Peyer's patch (tissue), 4 donors: ENCODE measurements at regions not wholly inside any gene's neighbourhood (a gene's known extent, or its start where the extent isn't known, plus 50 kb on each side); places are given as distances from the start of the nearest gene placed in this dataset.

Experiments used
- DNase-seq, 3 donors: peaks; one replicate each; pipeline ENCODE4 v3.0.0-alpha.2; 2017 to 2019
- H3K27ac ChIP-seq, 4 donors: fragments of 200-600 bp; sonication (generic); one replicate each; pipeline ENCODE4 v1.5.1; 2016 to 2019
- H3K27me3 ChIP-seq, 2 donors: fragments of 200-600 bp; sonication (generic); one replicate each; pipeline ENCODE4 v1.5.1; 2019
- H3K36me3 ChIP-seq, 3 donors: fragments of 200-600 bp; sonication (generic); one replicate each; pipeline ENCODE4 v1.5.1; 2016 to 2019
- H3K4me1 ChIP-seq, 4 donors: fragments of 200-600 bp; sonication (generic); one replicate each; pipeline ENCODE4 v1.5.1; 2016 to 2019
- H3K4me3 ChIP-seq, 4 donors: fragments of 200-600 bp; sonication (generic); 1 replicate in 3 of 4; 2 replicates in 1 of 4; pipeline ENCODE4 v1.5.1; 2016 to 2019; ENCODE audit warnings: mild to moderate bottlenecking in 1 of 4
- H3K9me3 ChIP-seq, 4 donors: fragments of 200-600 bp; sonication (generic); one replicate each; pipeline ENCODE4 v1.5.1; 2016 to 2019; ENCODE audit warnings: mild to moderate bottlenecking in 1 of 4
- POLR2A ChIP-seq, 2 donors: fragments of 450-650 bp; IDR thresholded peaks; one replicate each; pipeline ENCODE4 v1.5.1; 2017; ENCODE audit warnings: antibody characterized with exemption in 2 of 2, mild to moderate bottlenecking in 2 of 2, moderate library complexity in 2 of 2
- TF ChIP-seq, protein P1 (sequence below), 6 experiments: fragments of 450-650 bp in 4 of 6; fragments of 200-600 bp in 2 of 6; sonication (generic) in 1 of 6; IDR thresholded peaks; one replicate each; pipeline ENCODE4 v1.5.1; 2017 to 2019; ENCODE audit warnings: antibody characterized with exemption in 6 of 6, mild to moderate bottlenecking in 3 of 6, moderate library complexity in 1 of 6

DNA sequence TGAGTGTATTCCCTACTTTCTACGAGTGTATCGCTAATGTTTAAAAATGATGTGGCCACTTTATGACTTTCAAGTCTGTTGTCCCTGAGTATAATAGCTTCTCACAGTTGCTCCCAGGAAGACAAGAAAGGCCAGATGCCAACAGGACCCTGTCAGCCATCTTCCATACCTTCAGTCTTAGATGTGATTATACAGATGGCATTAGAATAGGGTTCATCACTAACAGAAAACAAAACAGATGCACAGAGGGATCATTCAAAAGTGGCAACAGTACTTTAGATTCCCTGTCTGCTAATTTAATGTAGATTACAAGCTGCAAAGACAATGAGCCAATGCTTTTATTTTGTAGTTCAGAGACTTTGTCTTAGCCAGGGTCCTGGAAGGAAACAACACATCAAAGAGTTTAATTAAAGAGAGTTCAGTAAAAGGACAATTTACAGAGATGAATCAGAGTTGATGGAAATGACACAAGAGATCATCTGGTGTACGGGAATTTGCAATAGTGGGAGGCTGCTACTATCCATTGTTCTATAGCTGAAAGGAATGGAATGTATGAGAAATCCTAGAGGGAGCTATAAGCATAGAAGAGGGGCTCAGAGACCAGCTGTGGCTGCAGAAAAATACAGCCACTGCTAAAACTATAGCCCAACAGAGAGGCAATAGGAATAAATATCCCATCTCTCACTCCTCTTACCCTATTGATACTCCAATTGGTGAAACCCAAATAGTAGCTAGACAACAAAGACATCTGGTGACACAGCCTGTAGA is 393.7 kb upstream of the SMC2 start:
- no peaks in the 10 kb centered on the region for H3K36me3 ChIP-seq
- no peak for DNase-seq
- no peak overlapping the region for H3K27ac ChIP-seq
- H3K4me1 ChIP-seq, result no peaks in the 10 kb centered on the region
- no peaks in the 10 kb centered on the region for H3K9me3 ChIP-seq
- TF ChIP-seq, protein P1, sequence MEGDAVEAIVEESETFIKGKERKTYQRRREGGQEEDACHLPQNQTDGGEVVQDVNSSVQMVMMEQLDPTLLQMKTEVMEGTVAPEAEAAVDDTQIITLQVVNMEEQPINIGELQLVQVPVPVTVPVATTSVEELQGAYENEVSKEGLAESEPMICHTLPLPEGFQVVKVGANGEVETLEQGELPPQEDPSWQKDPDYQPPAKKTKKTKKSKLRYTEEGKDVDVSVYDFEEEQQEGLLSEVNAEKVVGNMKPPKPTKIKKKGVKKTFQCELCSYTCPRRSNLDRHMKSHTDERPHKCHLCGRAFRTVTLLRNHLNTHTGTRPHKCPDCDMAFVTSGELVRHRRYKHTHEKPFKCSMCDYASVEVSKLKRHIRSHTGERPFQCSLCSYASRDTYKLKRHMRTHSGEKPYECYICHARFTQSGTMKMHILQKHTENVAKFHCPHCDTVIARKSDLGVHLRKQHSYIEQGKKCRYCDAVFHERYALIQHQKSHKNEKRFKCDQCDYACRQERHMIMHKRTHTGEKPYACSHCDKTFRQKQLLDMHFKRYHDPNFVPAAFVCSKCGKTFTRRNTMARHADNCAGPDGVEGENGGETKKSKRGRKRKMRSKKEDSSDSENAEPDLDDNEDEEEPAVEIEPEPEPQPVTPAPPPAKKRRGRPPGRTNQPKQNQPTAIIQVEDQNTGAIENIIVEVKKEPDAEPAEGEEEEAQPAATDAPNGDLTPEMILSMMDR (IDR thresholded peaks at IDR 0.05), result no peak
- TF ChIP-seq POLR2A (IDR thresholded peaks at IDR 0.05), result no peak
- no peak overlapping the region for H3K4me3 ChIP-seq
- no peaks in the 10 kb centered on the region for H3K27me3 ChIP-seq

DNA sequence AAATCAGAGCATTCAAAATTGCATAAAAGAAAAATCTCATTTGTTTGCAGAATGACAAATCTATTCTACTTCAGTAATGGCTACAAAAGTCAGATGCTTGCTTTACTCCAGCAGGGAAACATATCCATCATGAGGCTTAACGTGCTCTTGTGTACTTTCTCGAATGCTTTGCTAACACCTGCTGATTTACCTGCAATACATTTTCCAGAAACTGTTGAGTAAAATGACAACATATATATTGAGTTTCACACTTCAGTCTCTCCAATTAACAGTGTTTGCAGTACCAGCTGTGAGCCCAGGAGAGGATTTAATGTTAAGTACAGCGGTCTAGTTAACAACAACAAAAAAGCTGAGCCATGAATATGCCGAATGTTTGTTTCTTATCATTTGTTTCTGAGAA is 391.5 kb upstream of the SMC2 start:
- DNase-seq, result no peak
- TF ChIP-seq POLR2A (IDR thresholded peaks at IDR 0.05), result no peak
- TF ChIP-seq, protein P1 (IDR thresholded peaks at IDR 0.05), result no peak
- H3K4me3 ChIP-seq, result no peak overlapping the region
- no peaks in the 10 kb centered on the region for H3K36me3 ChIP-seq
- no peaks in the 10 kb centered on the region for H3K9me3 ChIP-seq
- H3K27me3 ChIP-seq, result no peaks in the 10 kb centered on the region
- H3K27ac ChIP-seq, result no peak overlapping the region
- H3K4me1 ChIP-seq, result no peaks in the 10 kb centered on the region

DNA sequence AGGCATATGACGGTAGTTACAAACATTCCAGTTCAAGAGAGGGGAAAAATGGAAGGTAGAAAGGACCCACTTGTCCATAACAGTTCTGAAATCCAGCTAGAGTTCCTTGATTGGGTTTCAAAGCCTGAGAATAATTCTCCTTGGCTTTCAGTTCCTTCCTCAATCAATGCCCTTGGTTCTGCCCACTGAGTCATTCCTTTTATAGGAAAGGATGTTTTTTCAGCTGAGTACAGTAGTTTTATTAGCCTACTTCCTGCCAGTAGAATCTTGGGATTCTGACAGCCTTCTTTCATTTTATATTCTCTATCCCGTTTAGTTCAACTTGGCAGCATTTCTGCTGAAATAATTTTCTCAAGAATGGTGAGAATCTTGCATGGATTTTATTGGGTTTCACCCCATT is 386.9 kb upstream of the SMC2 start:
- Histone ChIP-seq H3K4me1 (no peaks in the 10 kb centered on the region), H3K36me3 (no peaks in the 10 kb centered on the region), H3K9me3 (no peaks in the 10 kb centered on the region), H3K27ac (no peak overlapping the region), H3K27me3 (no peaks in the 10 kb centered on the region), H3K4me3 (no peak overlapping the region)
- DNase-seq, result no peak
- TF ChIP-seq, protein P1 (IDR thresholded peaks at IDR 0.05), result no peak
- no peak for TF ChIP-seq POLR2A (IDR thresholded peaks at IDR 0.05)

DNA sequence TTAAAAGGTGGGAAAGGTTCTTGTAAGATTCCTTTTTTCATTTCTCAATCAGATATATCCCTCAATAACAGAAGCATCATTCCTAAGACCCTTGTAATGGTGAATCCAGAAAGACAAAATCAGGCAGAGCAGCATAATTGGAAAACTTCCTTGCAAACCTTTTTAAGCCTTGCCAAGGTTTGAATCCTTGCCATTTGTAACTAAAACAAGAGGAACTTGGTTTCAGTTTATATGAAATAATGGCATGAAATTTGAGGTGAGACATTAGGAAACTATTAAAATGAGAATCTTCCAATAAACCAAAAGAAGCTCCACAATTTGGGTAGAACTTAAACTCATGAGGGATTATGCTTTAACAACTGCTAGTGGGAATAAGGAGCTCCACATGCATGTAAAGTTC is 384.7 kb upstream of the SMC2 start:
- H3K36me3 ChIP-seq, result no peaks in the 10 kb centered on the region
- no peaks in the 10 kb centered on the region for H3K4me1 ChIP-seq
- no peak overlapping the region for H3K27ac ChIP-seq
- TF ChIP-seq, protein P1 (IDR thresholded peaks at IDR 0.05), result no peak
- TF ChIP-seq POLR2A (IDR thresholded peaks at IDR 0.05), result no peak
- H3K27me3 ChIP-seq, result no peaks in the 10 kb centered on the region
- no peaks in the 10 kb centered on the region for H3K9me3 ChIP-seq
- H3K4me3 ChIP-seq, result no peak overlapping the region
- DNase-seq, result no peak

DNA sequence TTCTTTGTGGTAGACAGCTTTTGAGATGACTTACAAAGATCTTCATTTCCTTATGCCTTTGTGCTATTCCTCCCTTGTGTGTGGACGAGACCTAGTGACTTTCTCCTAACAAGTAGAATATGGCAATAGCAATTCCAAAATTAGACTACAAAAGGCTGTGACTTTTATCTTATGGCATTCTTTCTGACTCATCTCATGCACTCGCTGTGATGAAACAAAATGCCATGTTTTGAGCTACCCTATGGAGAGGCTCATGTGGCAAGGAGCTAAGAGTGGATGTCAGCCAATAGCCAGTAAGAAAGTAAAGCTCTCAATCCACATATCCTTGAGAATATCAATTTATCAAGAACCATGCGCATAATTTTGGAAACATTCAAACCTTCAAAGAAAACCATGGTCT is 380.5 kb upstream of the SMC2 start:
- TF ChIP-seq POLR2A (IDR thresholded peaks at IDR 0.05), result no peak
- TF ChIP-seq, protein P1 (IDR thresholded peaks at IDR 0.05), result no peak
- Histone ChIP-seq H3K27me3 (no peaks in the 10 kb centered on the region), H3K9me3 (no peaks in the 10 kb centered on the region), H3K4me1 (no peaks in the 10 kb centered on the region), H3K27ac (no peak overlapping the region), H3K4me3 (no peak overlapping the region), H3K36me3 (no peaks in the 10 kb centered on the region)
- no peak for DNase-seq
